ENCODE measurements at regions not wholly inside any gene's neighbourhood (a gene's known extent, or its start where the extent isn't known, plus 50 kb on each side); places are given as distances from the start of the nearest gene placed in this dataset.

- no peak for TF ChIP-seq CBX8 (IDR thresholded peaks at IDR 0.05; ENCODE audit: borderline replicate concordance, low read depth, low read length)
Measured at GRCh38 chr5:74482990-74483389, 157.5 kb downstream of the ENC1 start (continued).
